NB4 (cell line): ENCODE measurements at regions not wholly inside any gene's neighbourhood (a gene's known extent, or its start where the extent isn't known, plus 50 kb on each side); places are given as distances from the start of the nearest gene placed in this dataset.

Source experiments
- POLR2A ChIP-seq: IDR thresholded peaks from 2 replicates; pipeline ENCODE4 v1.6.1; 2011; ENCODE audit warnings: mild to moderate bottlenecking; ENCODE audit not compliant: insufficient read length; ENCODE audit errors: extremely low read depth
- TF ChIP-seq, protein P1 (sequence below): IDR thresholded peaks from one replicate; pipeline ENCODE4 v1.5.1; 2012; ENCODE audit warnings: low read depth, low read length

DNA sequence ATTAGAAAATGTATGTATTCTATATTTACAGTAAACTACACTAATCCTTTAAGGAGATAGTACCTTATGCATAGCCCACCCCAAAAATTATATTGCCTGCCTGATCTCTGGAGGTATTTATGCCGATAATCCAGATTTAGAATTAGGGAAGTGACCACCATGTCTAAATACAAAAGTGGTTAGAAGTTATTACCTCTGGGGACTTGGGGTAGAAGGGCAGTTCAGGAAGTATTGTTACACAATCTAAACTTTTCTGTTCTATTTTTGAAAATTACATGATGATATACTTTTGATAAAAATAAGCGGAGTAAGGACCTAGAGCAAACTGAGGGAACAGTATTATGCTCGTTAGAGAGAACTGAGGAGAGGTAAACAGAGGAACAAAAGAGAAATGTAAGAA, 90.5 kb upstream of the ZP4 start:
- TF ChIP-seq, protein P1, sequence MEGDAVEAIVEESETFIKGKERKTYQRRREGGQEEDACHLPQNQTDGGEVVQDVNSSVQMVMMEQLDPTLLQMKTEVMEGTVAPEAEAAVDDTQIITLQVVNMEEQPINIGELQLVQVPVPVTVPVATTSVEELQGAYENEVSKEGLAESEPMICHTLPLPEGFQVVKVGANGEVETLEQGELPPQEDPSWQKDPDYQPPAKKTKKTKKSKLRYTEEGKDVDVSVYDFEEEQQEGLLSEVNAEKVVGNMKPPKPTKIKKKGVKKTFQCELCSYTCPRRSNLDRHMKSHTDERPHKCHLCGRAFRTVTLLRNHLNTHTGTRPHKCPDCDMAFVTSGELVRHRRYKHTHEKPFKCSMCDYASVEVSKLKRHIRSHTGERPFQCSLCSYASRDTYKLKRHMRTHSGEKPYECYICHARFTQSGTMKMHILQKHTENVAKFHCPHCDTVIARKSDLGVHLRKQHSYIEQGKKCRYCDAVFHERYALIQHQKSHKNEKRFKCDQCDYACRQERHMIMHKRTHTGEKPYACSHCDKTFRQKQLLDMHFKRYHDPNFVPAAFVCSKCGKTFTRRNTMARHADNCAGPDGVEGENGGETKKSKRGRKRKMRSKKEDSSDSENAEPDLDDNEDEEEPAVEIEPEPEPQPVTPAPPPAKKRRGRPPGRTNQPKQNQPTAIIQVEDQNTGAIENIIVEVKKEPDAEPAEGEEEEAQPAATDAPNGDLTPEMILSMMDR: no peak
- no peak for TF ChIP-seq POLR2A
